HEK293 (cell line): ENCODE measurements at regions not wholly inside any gene's neighbourhood (a gene's known extent, or its start where the extent isn't known, plus 50 kb on each side); places are given as distances from the start of the nearest gene placed in this dataset.

Experiments used
- CTCF ChIA-PET: fragments of 350-600 bp; formaldehyde crosslinking; extraction: SDS; loops from one replicate; lab custom pipeline; 2021; ENCODE audit warnings: antibody characterized with exemption; lab: Yijun Ruan, JAX
- POLR2A ChIA-PET: fragments of 300-600 bp; formaldehyde crosslinking; extraction: SDS; loops from one replicate; lab custom pipeline; 2020; ENCODE audit warnings: antibody characterized with exemption, inconsistent platforms; lab: Yijun Ruan, JAX
- H3K27ac ChIP-seq: fragments of 200-500 bp; sonication (Bioruptor generic); 2 replicates; pipeline ENCODE4 v1.5.1; 2014; ENCODE audit warnings: low read depth, low read length, control low read depth, inconsistent platforms; ENCODE audit errors: extremely low read depth
- H3K36me3 ChIP-seq, 2 experiments: fragments of 200-500 bp in 1 of 2; sonication (Bioruptor generic) in 1 of 2; 1 replicate in 1 of 2; 2 replicates in 1 of 2; pipeline ENCODE4 v1.5.1; 2014 to 2017; ENCODE audit warnings: inconsistent platforms in 2 of 2, low read length in 2 of 2; ENCODE audit not compliant: control insufficient read depth in 2 of 2, insufficient read depth in 1 of 2
- H3K4me1 ChIP-seq: fragments of 200-500 bp; sonication (Bioruptor generic); 2 replicates; pipeline ENCODE4 v1.5.1; 2014; ENCODE audit warnings: mild to moderate bottlenecking, low read length, inconsistent platforms; ENCODE audit not compliant: control insufficient read depth, insufficient read depth
- H3K4me3 ChIP-seq: 2 replicates; pipeline ENCODE4 v1.5.1; 2011; ENCODE audit warnings: low read depth, mild to moderate bottlenecking, control low read depth, low read length, moderate library complexity
- H3K9me3 ChIP-seq: fragments of 200-500 bp; sonication (Bioruptor generic); 2 replicates; pipeline ENCODE4 v1.5.1; 2014; ENCODE audit warnings: low read depth, low read length, inconsistent platforms; ENCODE audit not compliant: control insufficient read depth, insufficient read depth
- EGR2 ChIP-seq: fragments of 450-650 bp; formaldehyde crosslinking; IDR thresholded peaks from 2 replicates; pipeline ENCODE4 v1.5.1; 2016; ENCODE audit warnings: low read depth, missing biosample characterization, missing genetic modification characterization
- HOXC10 ChIP-seq: sonication (generic); formaldehyde crosslinking; IDR thresholded peaks from 2 replicates; pipeline ENCODE4 v1.8.1; 2023; ENCODE audit warnings: mild to moderate bottlenecking, missing genetic modification reagents
- KLF1 ChIP-seq: fragments of 450-650 bp; formaldehyde crosslinking; IDR thresholded peaks from 2 replicates; pipeline ENCODE4 v1.5.1; 2016; ENCODE audit warnings: missing biosample characterization, missing genetic modification characterization
- KLF9 ChIP-seq: fragments of 450-650 bp; formaldehyde crosslinking; IDR thresholded peaks from 2 replicates; pipeline ENCODE4 v1.5.1; 2016; ENCODE audit warnings: missing biosample characterization, missing genetic modification characterization, low read depth
- REPIN1 ChIP-seq: fragments of 450-650 bp; formaldehyde crosslinking; IDR thresholded peaks from 2 replicates; pipeline ENCODE4 v1.5.1; 2017; ENCODE audit warnings: missing biosample characterization, missing genetic modification characterization, low read depth
- SP3 ChIP-seq: fragments of 450-650 bp; formaldehyde crosslinking; IDR thresholded peaks from 2 replicates; pipeline ENCODE4 v1.5.1; 2016; ENCODE audit warnings: missing biosample characterization, missing genetic modification characterization
- ZEB2 ChIP-seq: fragments of 450-650 bp; formaldehyde crosslinking; IDR thresholded peaks from 2 replicates; pipeline ENCODE4 v1.5.1; 2016; ENCODE audit warnings: missing biosample characterization, missing genetic modification characterization
- ZFP69B ChIP-seq: fragments of 450-650 bp; formaldehyde crosslinking; IDR thresholded peaks from 2 replicates; pipeline ENCODE4 v1.5.1; 2016; ENCODE audit warnings: missing biosample characterization, missing genetic modification characterization
- ZNF157 ChIP-seq: fragments of 450-650 bp; formaldehyde crosslinking; IDR thresholded peaks from 2 replicates; pipeline ENCODE4 v1.5.1; 2016; ENCODE audit warnings: missing biosample characterization, missing genetic modification characterization
- ZNF202 ChIP-seq: fragments of 450-650 bp; formaldehyde crosslinking; IDR thresholded peaks from 2 replicates; pipeline ENCODE4 v1.5.1; 2016; ENCODE audit warnings: missing biosample characterization, missing genetic modification characterization, borderline replicate concordance
- ZNF223 ChIP-seq: fragments of 450-650 bp; formaldehyde crosslinking; IDR thresholded peaks from 2 replicates; pipeline ENCODE4 v1.5.1; 2016; ENCODE audit warnings: missing biosample characterization, missing genetic modification characterization
- ZNF423 ChIP-seq: fragments of 450-650 bp; formaldehyde crosslinking; IDR thresholded peaks from 2 replicates; pipeline ENCODE4 v1.5.1; 2016; ENCODE audit warnings: missing biosample characterization, missing genetic modification characterization
- ZNF501 ChIP-seq: fragments of 450-650 bp; formaldehyde crosslinking; IDR thresholded peaks from 2 replicates; pipeline ENCODE4 v1.5.1; 2016; ENCODE audit warnings: missing biosample characterization, missing genetic modification characterization
- ZNF510 ChIP-seq: fragments of 450-650 bp; formaldehyde crosslinking; IDR thresholded peaks from 2 replicates; pipeline ENCODE4 v1.5.1; 2018; ENCODE audit warnings: mild to moderate bottlenecking, missing genetic modification characterization, missing biosample characterization; ENCODE audit not compliant: insufficient replicate concordance
- ZNF610 ChIP-seq: fragments of 450-650 bp; formaldehyde crosslinking; IDR thresholded peaks from 2 replicates; pipeline ENCODE4 v1.5.1; 2016; ENCODE audit warnings: missing biosample characterization, missing genetic modification characterization, borderline replicate concordance
- ZNF624 ChIP-seq: fragments of 450-650 bp; formaldehyde crosslinking; IDR thresholded peaks from 2 replicates; pipeline ENCODE4 v1.5.1; 2017; ENCODE audit warnings: missing biosample characterization, missing genetic modification characterization
- ZNF626 ChIP-seq: fragments of 450-650 bp; sonication (Bioruptor Pico); formaldehyde crosslinking; IDR thresholded peaks from 2 replicates; pipeline ENCODE4 v1.5.1; 2018; ENCODE audit warnings: missing biosample characterization, missing genetic modification characterization, inconsistent platforms
- ZNF629 ChIP-seq: fragments of 450-650 bp; formaldehyde crosslinking; IDR thresholded peaks from 2 replicates; pipeline ENCODE4 v1.5.1; 2017; ENCODE audit warnings: missing biosample characterization, missing genetic modification characterization
- ZNF677 ChIP-seq: fragments of 450-650 bp; IDR thresholded peaks from 2 replicates; pipeline ENCODE4 v1.5.0; 2018; ENCODE audit warnings: missing biosample characterization, mild to moderate bottlenecking, missing genetic modification characterization, moderate library complexity
- ZNF776 ChIP-seq: fragments of 450-650 bp; formaldehyde crosslinking; IDR thresholded peaks from 2 replicates; pipeline ENCODE4 v1.5.0; 2017; ENCODE audit warnings: missing biosample characterization, missing genetic modification characterization, borderline replicate concordance
- ZSCAN23 ChIP-seq: fragments of 450-650 bp; formaldehyde crosslinking; IDR thresholded peaks from 2 replicates; pipeline ENCODE4 v1.5.1; 2016; ENCODE audit warnings: missing biosample characterization, missing genetic modification characterization
- ZSCAN30 ChIP-seq: fragments of 450-650 bp; IDR thresholded peaks from 2 replicates; pipeline ENCODE4 v1.5.1; 2018; ENCODE audit warnings: missing biosample characterization, mild to moderate bottlenecking, missing genetic modification characterization, moderate library complexity
- TF ChIP-seq, protein P1 (sequence below): fragments of 450-650 bp; formaldehyde crosslinking; IDR thresholded peaks from 2 replicates; pipeline ENCODE4 v1.5.1; 2016; ENCODE audit warnings: missing biosample characterization, missing genetic modification characterization
- TF ChIP-seq, protein P2 (sequence below): fragments of 450-650 bp; formaldehyde crosslinking; IDR thresholded peaks from 2 replicates; pipeline ENCODE4 v1.5.1; 2017; ENCODE audit warnings: missing biosample characterization, missing genetic modification characterization
- TF ChIP-seq, protein P3 (sequence below): fragments of 450-650 bp; formaldehyde crosslinking; IDR thresholded peaks from 2 replicates; pipeline ENCODE4 v1.5.1; 2016; ENCODE audit warnings: missing biosample characterization, missing genetic modification characterization, borderline replicate concordance
- TF ChIP-seq, protein P4 (sequence below): fragments of 450-650 bp; formaldehyde crosslinking; IDR thresholded peaks from 2 replicates; pipeline ENCODE4 v1.5.0; 2017; ENCODE audit warnings: missing biosample characterization, missing genetic modification characterization, borderline replicate concordance

DNA sequence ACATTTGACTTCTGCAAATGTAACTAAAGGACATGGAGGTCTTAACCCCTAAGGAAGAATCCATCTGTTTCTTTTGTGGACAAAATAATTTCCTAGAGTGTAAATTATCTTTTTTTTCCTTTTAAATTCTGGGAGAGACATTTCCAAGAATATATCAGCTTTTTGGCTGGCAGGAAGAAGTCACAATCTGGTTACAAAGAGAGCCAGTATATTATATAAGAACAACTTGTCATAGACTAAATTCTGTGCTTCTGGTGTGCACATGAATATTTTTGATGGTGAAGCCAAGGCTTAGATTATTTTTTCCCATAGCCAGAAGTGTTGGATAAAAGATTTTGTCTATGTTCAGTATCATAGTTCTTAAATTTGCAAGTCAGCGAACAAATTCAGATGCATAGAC is 500.6 kb downstream of the XIRP2 start (continued):
- TF ChIP-seq, protein P1, sequence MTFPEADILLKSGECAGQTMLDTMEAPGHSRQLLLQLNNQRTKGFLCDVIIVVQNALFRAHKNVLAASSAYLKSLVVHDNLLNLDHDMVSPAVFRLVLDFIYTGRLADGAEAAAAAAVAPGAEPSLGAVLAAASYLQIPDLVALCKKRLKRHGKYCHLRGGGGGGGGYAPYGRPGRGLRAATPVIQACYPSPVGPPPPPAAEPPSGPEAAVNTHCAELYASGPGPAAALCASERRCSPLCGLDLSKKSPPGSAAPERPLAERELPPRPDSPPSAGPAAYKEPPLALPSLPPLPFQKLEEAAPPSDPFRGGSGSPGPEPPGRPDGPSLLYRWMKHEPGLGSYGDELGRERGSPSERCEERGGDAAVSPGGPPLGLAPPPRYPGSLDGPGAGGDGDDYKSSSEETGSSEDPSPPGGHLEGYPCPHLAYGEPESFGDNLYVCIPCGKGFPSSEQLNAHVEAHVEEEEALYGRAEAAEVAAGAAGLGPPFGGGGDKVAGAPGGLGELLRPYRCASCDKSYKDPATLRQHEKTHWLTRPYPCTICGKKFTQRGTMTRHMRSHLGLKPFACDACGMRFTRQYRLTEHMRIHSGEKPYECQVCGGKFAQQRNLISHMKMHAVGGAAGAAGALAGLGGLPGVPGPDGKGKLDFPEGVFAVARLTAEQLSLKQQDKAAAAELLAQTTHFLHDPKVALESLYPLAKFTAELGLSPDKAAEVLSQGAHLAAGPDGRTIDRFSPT (tag by site-specific recombination) = no peak
- TF ChIP-seq EGR2 (no peak), ZNF223 (tag by site-specific recombination) (no peak), ZNF624 (tag by site-specific recombination) (no peak), ZSCAN23 (tag by site-specific recombination) (no peak), REPIN1 (tag by site-specific recombination) (no peak)

DNA sequence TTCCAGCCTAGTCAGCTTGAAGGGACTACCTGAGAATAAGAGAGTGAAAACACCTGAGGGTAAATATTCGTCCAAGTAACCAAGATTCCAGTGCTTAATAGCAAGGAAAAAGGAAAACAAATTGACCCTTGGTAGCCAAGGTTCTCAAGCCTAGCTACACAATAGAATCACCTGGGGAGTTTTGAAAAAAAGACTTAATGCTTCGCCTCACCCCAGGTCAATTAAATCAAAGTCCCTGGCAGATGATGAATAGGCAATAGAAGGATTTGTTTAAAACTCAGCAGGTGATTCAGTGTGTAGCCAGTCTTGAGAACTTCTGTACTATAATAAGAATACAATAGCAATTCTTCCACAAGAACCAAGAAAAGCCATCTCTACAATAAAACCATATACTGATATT is 500.2 kb downstream of the XIRP2 start:
- ChIA-PET POLR2A (no interaction called here), CTCF (no interaction called here)
- TF ChIP-seq ZNF157 (no peak), ZNF610 (tag by site-specific recombination) (no peak), ZSCAN23 (tag by site-specific recombination) (no peak), KLF1 (tag by site-specific recombination) (no peak), ZNF510 (tag by site-specific recombination) (no peak), ZEB2 (tag by site-specific recombination) (no peak), ZFP69B (no peak), ZNF501 (tag by site-specific recombination) (no peak), KLF9 (tag by site-specific recombination) (no peak)
- TF ChIP-seq, protein P2, sequence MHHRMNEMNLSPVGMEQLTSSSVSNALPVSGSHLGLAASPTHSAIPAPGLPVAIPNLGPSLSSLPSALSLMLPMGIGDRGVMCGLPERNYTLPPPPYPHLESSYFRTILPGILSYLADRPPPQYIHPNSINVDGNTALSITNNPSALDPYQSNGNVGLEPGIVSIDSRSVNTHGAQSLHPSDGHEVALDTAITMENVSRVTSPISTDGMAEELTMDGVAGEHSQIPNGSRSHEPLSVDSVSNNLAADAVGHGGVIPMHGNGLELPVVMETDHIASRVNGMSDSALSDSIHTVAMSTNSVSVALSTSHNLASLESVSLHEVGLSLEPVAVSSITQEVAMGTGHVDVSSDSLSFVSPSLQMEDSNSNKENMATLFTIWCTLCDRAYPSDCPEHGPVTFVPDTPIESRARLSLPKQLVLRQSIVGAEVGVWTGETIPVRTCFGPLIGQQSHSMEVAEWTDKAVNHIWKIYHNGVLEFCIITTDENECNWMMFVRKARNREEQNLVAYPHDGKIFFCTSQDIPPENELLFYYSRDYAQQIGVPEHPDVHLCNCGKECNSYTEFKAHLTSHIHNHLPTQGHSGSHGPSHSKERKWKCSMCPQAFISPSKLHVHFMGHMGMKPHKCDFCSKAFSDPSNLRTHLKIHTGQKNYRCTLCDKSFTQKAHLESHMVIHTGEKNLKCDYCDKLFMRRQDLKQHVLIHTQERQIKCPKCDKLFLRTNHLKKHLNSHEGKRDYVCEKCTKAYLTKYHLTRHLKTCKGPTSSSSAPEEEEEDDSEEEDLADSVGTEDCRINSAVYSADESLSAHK (tag by site-specific recombination) = no peak
- TF ChIP-seq, protein P3, sequence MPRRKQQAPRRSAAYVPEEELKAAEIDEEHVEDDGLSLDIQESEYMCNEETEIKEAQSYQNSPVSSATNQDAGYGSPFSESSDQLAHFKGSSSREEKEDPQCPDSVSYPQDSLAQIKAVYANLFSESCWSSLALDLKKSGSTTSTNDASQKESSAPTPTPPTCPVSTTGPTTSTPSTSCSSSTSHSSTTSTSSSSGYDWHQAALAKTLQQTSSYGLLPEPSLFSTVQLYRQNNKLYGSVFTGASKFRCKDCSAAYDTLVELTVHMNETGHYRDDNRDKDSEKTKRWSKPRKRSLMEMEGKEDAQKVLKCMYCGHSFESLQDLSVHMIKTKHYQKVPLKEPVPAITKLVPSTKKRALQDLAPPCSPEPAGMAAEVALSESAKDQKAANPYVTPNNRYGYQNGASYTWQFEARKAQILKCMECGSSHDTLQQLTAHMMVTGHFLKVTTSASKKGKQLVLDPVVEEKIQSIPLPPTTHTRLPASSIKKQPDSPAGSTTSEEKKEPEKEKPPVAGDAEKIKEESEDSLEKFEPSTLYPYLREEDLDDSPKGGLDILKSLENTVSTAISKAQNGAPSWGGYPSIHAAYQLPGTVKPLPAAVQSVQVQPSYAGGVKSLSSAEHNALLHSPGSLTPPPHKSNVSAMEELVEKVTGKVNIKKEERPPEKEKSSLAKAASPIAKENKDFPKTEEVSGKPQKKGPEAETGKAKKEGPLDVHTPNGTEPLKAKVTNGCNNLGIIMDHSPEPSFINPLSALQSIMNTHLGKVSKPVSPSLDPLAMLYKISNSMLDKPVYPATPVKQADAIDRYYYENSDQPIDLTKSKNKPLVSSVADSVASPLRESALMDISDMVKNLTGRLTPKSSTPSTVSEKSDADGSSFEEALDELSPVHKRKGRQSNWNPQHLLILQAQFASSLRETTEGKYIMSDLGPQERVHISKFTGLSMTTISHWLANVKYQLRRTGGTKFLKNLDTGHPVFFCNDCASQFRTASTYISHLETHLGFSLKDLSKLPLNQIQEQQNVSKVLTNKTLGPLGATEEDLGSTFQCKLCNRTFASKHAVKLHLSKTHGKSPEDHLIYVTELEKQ = no peak
- TF ChIP-seq, all 188 proteins: peak for 0
- Histone ChIP-seq H3K36me3 (no peaks in the 10 kb centered on the region), H3K9me3 (no peaks in the 10 kb centered on the region), H3K27ac (no peak overlapping the region), H3K4me1 (no peaks in the 10 kb centered on the region), H3K4me3 (no peak overlapping the region)

DNA sequence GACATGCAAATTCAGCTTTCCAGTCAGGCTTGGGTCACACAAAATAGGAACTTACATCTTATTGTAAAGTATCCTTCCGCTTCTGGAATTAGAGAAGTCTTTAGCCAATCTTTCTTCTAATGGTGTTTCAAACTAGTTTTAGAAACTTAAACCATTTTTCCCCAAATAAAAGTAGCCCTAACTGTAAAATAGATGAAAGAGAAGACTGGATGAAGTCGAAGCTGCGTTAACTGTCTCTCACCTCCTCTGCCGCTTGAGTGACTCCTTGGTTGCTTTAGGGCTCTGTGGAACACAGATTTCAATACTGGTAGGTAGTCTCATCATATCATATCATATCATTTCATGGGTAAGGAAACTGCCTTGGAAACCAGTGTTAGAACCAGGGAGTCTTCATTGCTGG is 498.4 kb downstream of the XIRP2 start:
- Histone ChIP-seq H3K9me3 (no peaks in the 10 kb centered on the region), H3K27ac (no peak overlapping the region), H3K36me3 (no peaks in the 10 kb centered on the region), H3K4me3 (no peak overlapping the region), H3K4me1 (no peaks in the 10 kb centered on the region)
- POLR2A ChIA-PET = no interaction called here
- CTCF ChIA-PET = no interaction called here
- TF ChIP-seq ZNF202 (tag by site-specific recombination) (no peak), SP3 (tag by site-specific recombination) (no peak), ZNF624 (tag by site-specific recombination) (no peak), ZNF626 (tag by site-specific recombination) (no peak), ZNF776 (tag by site-specific recombination) (no peak), ZSCAN30 (tag by site-specific recombination) (no peak), ZNF423 (tag by site-specific recombination) (no peak), HOXC10 (CRISPR knock-in tag) (no peak), ZNF629 (tag by site-specific recombination) (no peak), ZNF677 (tag by site-specific recombination) (no peak)
- TF ChIP-seq, protein P4, sequence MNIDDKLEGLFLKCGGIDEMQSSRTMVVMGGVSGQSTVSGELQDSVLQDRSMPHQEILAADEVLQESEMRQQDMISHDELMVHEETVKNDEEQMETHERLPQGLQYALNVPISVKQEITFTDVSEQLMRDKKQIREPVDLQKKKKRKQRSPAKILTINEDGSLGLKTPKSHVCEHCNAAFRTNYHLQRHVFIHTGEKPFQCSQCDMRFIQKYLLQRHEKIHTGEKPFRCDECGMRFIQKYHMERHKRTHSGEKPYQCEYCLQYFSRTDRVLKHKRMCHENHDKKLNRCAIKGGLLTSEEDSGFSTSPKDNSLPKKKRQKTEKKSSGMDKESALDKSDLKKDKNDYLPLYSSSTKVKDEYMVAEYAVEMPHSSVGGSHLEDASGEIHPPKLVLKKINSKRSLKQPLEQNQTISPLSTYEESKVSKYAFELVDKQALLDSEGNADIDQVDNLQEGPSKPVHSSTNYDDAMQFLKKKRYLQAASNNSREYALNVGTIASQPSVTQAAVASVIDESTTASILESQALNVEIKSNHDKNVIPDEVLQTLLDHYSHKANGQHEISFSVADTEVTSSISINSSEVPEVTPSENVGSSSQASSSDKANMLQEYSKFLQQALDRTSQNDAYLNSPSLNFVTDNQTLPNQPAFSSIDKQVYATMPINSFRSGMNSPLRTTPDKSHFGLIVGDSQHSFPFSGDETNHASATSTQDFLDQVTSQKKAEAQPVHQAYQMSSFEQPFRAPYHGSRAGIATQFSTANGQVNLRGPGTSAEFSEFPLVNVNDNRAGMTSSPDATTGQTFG = no peak
